AG04449 (cell line): ENCODE measurements at regions not wholly inside any gene's neighbourhood (a gene's known extent, or its start where the extent isn't known, plus 50 kb on each side); places are given as distances from the start of the nearest gene placed in this dataset.

Experiments
- CTCF ChIA-PET: fragments of 350-600 bp; formaldehyde crosslinking; extraction: SDS; loops from one replicate; lab custom pipeline; 2021; ENCODE audit warnings: antibody characterized with exemption; lab: Yijun Ruan, JAX
- POLR2A ChIA-PET: fragments of 400-600, 350-600 bp; formaldehyde crosslinking; extraction: SDS; loops from one replicate; lab custom pipeline; 2020; ENCODE audit warnings: antibody characterized with exemption, inconsistent platforms; lab: Yijun Ruan, JAX
- DNase-seq: peaks from one replicate; pipeline ENCODE4 v3.0.0-alpha.2; 2010; ENCODE audit warnings: low read depth, low spot score
- H3K4me3 ChIP-seq: 2 replicates; pipeline ENCODE4 v1.5.1; 2011; ENCODE audit warnings: low read depth, mild to moderate bottlenecking, control low read depth, low read length
- TF ChIP-seq, protein P1 (sequence below): IDR thresholded peaks from one replicate; pipeline ENCODE4 v1.5.1; 2011; ENCODE audit warnings: mild to moderate bottlenecking, moderate library complexity, low read length, control low read depth, inconsistent platforms; ENCODE audit not compliant: insufficient read depth; ENCODE audit errors: missing control alignments

DNA sequence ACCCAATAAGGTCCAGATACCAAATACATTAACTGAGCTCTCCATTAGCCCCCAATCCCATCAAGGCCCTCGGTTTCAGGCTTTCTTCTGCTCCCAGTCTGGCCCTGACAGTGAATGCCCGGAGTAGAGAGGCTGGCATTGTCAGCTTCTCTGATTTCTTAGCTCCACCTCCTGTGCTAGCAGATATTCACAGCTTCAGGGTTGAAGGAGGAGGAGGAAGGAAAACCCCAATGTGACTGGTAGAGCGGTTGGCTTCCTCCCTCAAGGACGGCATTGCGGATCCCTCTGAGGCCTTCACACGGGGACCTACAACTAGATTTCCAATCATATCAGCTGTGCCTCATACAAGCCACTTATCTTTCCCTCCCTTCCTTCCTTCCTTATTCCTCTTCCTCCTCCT, 164.1 kb upstream of the SYNDIG1 start:
- no peak overlapping the region for H3K4me3 ChIP-seq
- ChIA-PET POLR2A (no interaction called here), CTCF (no interaction called here)
- TF ChIP-seq, protein P1, sequence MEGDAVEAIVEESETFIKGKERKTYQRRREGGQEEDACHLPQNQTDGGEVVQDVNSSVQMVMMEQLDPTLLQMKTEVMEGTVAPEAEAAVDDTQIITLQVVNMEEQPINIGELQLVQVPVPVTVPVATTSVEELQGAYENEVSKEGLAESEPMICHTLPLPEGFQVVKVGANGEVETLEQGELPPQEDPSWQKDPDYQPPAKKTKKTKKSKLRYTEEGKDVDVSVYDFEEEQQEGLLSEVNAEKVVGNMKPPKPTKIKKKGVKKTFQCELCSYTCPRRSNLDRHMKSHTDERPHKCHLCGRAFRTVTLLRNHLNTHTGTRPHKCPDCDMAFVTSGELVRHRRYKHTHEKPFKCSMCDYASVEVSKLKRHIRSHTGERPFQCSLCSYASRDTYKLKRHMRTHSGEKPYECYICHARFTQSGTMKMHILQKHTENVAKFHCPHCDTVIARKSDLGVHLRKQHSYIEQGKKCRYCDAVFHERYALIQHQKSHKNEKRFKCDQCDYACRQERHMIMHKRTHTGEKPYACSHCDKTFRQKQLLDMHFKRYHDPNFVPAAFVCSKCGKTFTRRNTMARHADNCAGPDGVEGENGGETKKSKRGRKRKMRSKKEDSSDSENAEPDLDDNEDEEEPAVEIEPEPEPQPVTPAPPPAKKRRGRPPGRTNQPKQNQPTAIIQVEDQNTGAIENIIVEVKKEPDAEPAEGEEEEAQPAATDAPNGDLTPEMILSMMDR = no peak
- DNase-seq = no peak

DNA sequence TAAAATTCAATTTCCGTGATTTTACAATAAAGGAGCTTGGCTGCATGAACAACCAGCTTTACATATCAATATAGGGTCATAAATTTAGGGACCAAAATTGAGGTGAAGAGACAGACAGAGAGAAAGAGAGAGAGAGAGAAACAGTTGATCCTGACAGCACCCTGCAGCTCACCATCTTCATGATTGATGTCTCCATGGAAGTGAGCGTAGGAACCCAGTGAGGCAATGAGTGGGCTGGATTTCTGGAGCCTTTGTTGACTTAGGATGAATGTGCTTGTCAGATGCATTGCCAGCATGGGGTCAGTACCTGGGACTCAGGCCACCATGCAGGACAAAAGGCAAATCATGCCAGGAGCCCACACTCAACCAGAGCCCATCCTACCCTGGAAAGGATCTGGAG, 165.1 kb upstream of the SYNDIG1 start:
- DNase-seq = no peak
- POLR2A ChIA-PET = no interaction called here
- no peak overlapping the region for H3K4me3 ChIP-seq
- TF ChIP-seq, protein P1 = no peak
- CTCF ChIA-PET = interaction anchor here (0.9 to 2.2 kb wide), 2 partner anchors 477 to 614 kb away, joined by 3 to 6 read pairs; no protein-coding TSS in a partner anchor

DNA sequence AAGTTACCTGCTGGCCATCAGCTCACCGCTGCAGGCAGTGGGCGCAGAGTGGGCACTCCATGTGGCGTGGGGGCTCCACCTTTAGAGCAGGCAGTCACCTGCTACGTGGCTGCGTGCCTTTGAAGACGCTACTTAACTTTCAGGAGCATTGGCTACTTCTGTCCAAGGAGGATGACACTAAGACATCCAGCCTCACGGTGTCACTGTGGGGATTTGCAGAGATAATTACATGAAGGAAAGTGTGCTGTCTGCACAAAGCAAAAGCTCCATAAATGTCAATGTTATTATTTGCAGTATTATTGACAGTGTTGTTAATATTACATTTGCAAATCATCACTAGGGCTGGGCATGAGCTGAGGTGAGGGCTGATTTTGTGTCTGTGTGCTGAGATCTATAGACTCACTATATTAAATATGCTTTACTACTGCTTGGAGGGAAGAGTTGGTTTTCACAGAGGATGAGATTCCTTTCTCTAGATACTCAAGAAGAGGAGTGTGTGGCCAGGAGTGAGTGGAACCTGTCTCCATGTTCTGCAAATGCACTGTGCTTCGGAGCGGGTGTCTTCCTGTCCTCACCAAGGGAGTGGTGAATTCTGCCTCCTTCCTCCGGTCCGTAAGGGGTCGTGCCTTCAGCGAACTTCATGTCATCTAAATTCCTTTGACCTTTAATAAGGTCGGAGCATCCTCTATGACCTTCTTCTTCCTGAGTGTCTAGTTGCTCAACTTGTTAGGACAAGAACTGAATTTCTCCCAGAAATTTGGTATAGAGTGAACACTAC, 165.8 kb upstream of the SYNDIG1 start:
- CTCF ChIA-PET = interaction anchor here (0.7 to 2.2 kb wide), 5 partner anchors 470 to 615 kb away, joined by 3 to 6 read pairs (median 3); no protein-coding TSS in a partner anchor
- POLR2A ChIA-PET = no interaction called here
- no peak overlapping the region for H3K4me3 ChIP-seq
- no peak for DNase-seq
- TF ChIP-seq, protein P1 = no peak

DNA sequence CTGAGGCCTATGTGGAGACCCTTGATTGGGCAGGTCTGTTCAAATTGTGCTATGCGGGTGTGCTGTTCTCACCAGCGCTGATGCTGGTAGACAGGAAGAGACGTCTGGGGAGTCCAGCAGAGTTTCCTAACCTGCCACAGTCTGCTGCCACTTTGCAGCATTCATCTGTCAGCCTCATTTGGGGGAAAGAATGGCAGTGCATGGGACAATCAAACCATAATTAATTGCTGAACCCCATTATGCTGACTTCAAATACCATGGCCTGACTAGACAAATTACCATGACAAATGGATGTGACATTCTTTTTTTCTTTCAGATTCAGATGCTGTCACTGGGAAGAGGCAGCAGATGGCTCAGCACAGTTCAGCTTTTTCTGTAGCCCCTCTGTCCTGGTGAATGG, 171.4 kb upstream of the SYNDIG1 start:
- CTCF ChIA-PET = no interaction called here
- POLR2A ChIA-PET = no interaction called here
- DNase-seq = no peak
- no peak overlapping the region for H3K4me3 ChIP-seq
- TF ChIP-seq, protein P1 = no peak

DNA sequence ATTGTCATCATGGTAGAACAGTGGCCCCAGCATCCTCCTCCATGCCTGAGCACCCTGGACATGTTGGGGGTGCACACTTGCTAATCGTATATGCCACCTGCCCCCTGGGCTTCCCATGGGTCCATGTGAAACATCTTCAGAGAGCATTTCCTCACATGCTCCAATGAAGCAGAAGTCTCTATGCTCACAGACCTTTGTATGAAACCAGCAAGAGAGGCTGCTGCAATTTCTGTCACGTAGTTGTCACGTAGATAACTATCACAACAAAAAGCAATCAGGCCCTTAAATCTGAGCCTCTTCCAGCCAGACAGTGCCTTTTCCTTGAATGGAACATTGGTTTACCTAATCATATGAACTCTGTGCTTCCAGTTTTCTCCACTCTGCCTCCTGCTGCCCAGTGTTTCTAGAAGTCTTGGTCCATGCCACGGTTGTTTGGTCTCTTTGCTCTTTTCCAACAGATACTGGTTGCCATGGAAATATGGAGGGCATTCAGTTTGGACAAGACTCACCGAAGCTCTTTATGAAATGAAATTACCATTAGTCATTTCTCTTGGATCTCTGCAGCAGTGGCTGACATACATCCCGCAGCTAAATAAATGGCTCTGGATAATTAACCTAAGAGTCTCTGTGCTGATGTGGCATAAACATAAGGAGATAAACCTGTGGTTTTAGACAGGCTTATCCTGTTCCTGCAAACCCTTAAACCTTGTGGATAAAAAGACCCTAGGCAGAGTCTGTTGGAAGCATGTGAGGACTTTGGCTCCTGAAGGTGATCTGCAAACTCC, 172.8 kb upstream of the SYNDIG1 start:
- POLR2A ChIA-PET = no interaction called here
- no peak for DNase-seq
- H3K4me3 ChIP-seq = no peak overlapping the region
- CTCF ChIA-PET = no interaction called here
- TF ChIP-seq, protein P1 = no peak

DNA sequence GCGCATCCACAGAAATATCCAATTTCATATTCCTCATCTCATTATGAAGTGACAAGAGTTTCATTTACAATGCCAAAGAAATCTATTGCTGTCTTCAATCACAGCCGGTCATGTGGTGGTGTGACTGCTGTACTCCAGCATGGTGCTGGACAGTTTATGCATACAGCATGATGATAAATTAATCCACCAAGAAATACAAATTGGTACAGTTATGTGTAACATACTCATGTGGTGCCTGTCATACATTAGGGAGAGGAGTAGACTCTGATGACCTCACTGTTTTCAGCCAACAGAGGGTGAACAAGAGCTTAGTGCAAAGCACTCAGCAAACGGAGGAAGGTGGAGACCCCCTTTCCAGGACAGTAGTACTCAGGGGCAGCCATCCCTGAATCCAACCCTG, 178.4 kb upstream of the SYNDIG1 start:
- no peak for DNase-seq
- POLR2A ChIA-PET = no interaction called here
- no peak overlapping the region for H3K4me3 ChIP-seq

More for the DNA sequence above, 178.4 kb upstream of the SYNDIG1 start:
- CTCF ChIA-PET = no interaction called here
- TF ChIP-seq, protein P1 = no peak
